MM.1S (cell line): ENCODE measurements at regions not wholly inside any gene's neighbourhood (a gene's known extent, or its start where the extent isn't known, plus 50 kb on each side); places are given as distances from the start of the nearest gene placed in this dataset.

Experiments used
- DNase-seq: peaks from one replicate; pipeline ENCODE4 v3.0.0-alpha.2; 2015
- H2AFZ ChIP-seq: fragments of 300-600 bp; sonication (generic); 2 replicates; pipeline ENCODE4 v1.6.0; 2016; ENCODE audit warnings: antibody characterized with exemption, low read length
- H3F3A ChIP-seq: fragments of 300-600 bp; sonication (generic); 2 replicates; pipeline ENCODE4 v1.6.1; 2016; ENCODE audit warnings: mild to moderate bottlenecking, antibody characterized with exemption, low read length, moderate library complexity, mixed read lengths; ENCODE audit not compliant: insufficient read depth
- H3K27ac ChIP-seq: fragments of 300-600 bp; sonication (generic); 2 replicates; pipeline ENCODE4 v1.5.1; 2016; ENCODE audit warnings: mild to moderate bottlenecking, low read length
- H3K27me3 ChIP-seq: fragments of 300-600 bp; sonication (generic); replicated peaks from 2 replicates; pipeline ENCODE4 v1.6.0; 2016; ENCODE audit warnings: low read length; ENCODE audit not compliant: insufficient read depth
- H3K36me3 ChIP-seq: fragments of 300-600 bp; sonication (generic); replicated peaks from 2 replicates; pipeline ENCODE4 v1.6.1; 2016; ENCODE audit warnings: mild to moderate bottlenecking, low read length, mixed read lengths; ENCODE audit not compliant: insufficient read depth
- H3K4me1 ChIP-seq: fragments of 300-600 bp; sonication (generic); 2 replicates; pipeline ENCODE4 v1.6.1; 2016; ENCODE audit warnings: low read length, mixed read lengths
- H3K4me2 ChIP-seq: fragments of 300-600 bp; sonication (generic); 2 replicates; pipeline ENCODE4 v1.6.0; 2016; ENCODE audit warnings: low read depth, low read length
- H3K4me3 ChIP-seq: fragments of 300-600 bp; sonication (generic); 2 replicates; pipeline ENCODE4 v1.5.1; 2016; ENCODE audit warnings: low read length, mixed read lengths
- H3K79me2 ChIP-seq: fragments of 300-600 bp; sonication (generic); 2 replicates; pipeline ENCODE4 v1.6.1; 2016; ENCODE audit warnings: mixed run types, low read length, mixed read lengths
- H3K9ac ChIP-seq: fragments of 300-600 bp; sonication (generic); 2 replicates; pipeline ENCODE4 v1.6.1; 2016; ENCODE audit warnings: low read length, mixed read lengths
- H3K9me2 ChIP-seq: fragments of 300-600 bp; sonication (generic); replicated peaks from 2 replicates; pipeline ENCODE4 v1.6.1; 2016; ENCODE audit warnings: mild to moderate bottlenecking, low read length, mixed read lengths; ENCODE audit not compliant: insufficient read depth
- H3K9me3 ChIP-seq: fragments of 300-600 bp; sonication (generic); replicated peaks from 2 replicates; pipeline ENCODE4 v1.6.1; 2016; ENCODE audit warnings: mild to moderate bottlenecking, low read length, mixed read lengths; ENCODE audit not compliant: insufficient read depth
- H4K20me1 ChIP-seq: fragments of 300-600 bp; sonication (generic); 2 replicates; pipeline ENCODE4 v1.6.1; 2016; ENCODE audit warnings: mild to moderate bottlenecking, low read length, moderate library complexity, mixed read lengths; ENCODE audit not compliant: insufficient read depth
- EZH2 ChIP-seq: fragments of 300-600 bp; sonication (generic); optimal IDR thresholded peaks from 2 replicates; pipeline ENCODE3; 2017; ENCODE audit warnings: low read depth, mild to moderate bottlenecking, antibody characterized with exemption, low read length, mixed read lengths
- EZH2phosphoT487 ChIP-seq: fragments of 300-600 bp; sonication (generic); IDR thresholded peaks from 2 replicates; pipeline ENCODE4 v1.6.1; 2018; ENCODE audit warnings: antibody characterized with exemption, low read length
- TF ChIP-seq, protein P1 (sequence below): fragments of 300-600 bp; sonication (generic); IDR thresholded peaks from 2 replicates; pipeline ENCODE4 v1.5.1; 2016; ENCODE audit warnings: antibody characterized with exemption, low read length, mixed read lengths

DNA sequence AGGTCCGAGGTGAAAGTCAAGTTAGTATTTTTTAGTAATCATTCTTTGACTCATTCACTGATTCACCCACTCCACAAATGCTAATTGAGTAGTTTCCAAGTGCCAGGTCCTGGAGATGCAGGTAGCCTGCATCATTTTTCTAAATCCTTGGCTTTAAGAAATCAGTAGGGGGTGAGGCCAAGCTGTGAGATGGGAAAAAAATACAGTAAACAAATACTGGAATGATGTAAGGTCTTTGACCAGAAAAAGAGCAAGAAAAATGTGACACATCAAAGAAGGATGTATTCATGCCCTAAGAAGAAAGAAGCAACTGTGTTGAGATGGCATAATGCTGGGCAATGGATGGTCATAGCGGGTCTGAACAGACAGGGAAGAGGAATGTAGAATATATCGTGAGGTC, 1386.6 kb downstream of the PCDH7 start:
- Histone ChIP-seq H3K4me1 (no peaks in the 10 kb centered on the region), H3K4me3 (no peak overlapping the region), H2AFZ (no peak overlapping the region), H3K9me2 (no peaks in the 10 kb centered on the region), H3K4me2 (no peak overlapping the region), H4K20me1 (no peaks in the 10 kb centered on the region), H3K9me3 (no peaks in the 10 kb centered on the region), H3K27me3 (no peaks in the 10 kb centered on the region), H3F3A (no peaks in the 10 kb centered on the region), H3K9ac (no peak overlapping the region), H3K79me2 (no peaks in the 10 kb centered on the region), H3K27ac (no peak overlapping the region), H3K36me3 (no peaks in the 10 kb centered on the region; the same call in 1 of the 2 replicates)
- no peak for TF ChIP-seq EZH2
- TF ChIP-seq EZH2phosphoT487, result no peak
- TF ChIP-seq, protein P1, sequence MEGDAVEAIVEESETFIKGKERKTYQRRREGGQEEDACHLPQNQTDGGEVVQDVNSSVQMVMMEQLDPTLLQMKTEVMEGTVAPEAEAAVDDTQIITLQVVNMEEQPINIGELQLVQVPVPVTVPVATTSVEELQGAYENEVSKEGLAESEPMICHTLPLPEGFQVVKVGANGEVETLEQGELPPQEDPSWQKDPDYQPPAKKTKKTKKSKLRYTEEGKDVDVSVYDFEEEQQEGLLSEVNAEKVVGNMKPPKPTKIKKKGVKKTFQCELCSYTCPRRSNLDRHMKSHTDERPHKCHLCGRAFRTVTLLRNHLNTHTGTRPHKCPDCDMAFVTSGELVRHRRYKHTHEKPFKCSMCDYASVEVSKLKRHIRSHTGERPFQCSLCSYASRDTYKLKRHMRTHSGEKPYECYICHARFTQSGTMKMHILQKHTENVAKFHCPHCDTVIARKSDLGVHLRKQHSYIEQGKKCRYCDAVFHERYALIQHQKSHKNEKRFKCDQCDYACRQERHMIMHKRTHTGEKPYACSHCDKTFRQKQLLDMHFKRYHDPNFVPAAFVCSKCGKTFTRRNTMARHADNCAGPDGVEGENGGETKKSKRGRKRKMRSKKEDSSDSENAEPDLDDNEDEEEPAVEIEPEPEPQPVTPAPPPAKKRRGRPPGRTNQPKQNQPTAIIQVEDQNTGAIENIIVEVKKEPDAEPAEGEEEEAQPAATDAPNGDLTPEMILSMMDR, result no peak
- DNase-seq, result no peak

- H3K9me2 ChIP-seq, result no peaks in the 10 kb centered on the region
- H3F3A ChIP-seq, result no peaks in the 10 kb centered on the region
- H3K79me2 ChIP-seq, result no peaks in the 10 kb centered on the region
- no peaks in the 10 kb centered on the region for H3K27me3 ChIP-seq
- no peaks in the 10 kb centered on the region for H3K4me1 ChIP-seq
- no peaks in the 10 kb centered on the region; the same call in 1 of the 2 replicates for H3K36me3 ChIP-seq
- no peak overlapping the region for H2AFZ ChIP-seq
- H3K4me2 ChIP-seq, result no peak overlapping the region
- no peak overlapping the region for H3K9ac ChIP-seq
- no peaks in the 10 kb centered on the region for H4K20me1 ChIP-seq
- TF ChIP-seq EZH2 (no peak), EZH2phosphoT487 (no peak)
- TF ChIP-seq, protein P1, result no peak
- no peaks in the 10 kb centered on the region for H3K9me3 ChIP-seq
- no peak overlapping the region for H3K4me3 ChIP-seq
- no peak for DNase-seq
- H3K27ac ChIP-seq, result no peak overlapping the region
These were observed 1392.7 kb downstream of the PCDH7 start for GRCh38 chr4:32112891-32113290.

GRCh38 chr4:32117693-32118092, 1397.5 kb downstream of the PCDH7 start:
- no peak for DNase-seq
- Histone ChIP-seq H2AFZ (no peak overlapping the region), H3K27me3 (no peaks in the 10 kb centered on the region), H4K20me1 (no peaks in the 10 kb centered on the region), H3K4me1 (no peaks in the 10 kb centered on the region), H3K9me3 (no peaks in the 10 kb centered on the region), H3F3A (no peaks in the 10 kb centered on the region), H3K36me3 (no peaks in the 10 kb centered on the region), H3K9me2 (no peaks in the 10 kb centered on the region), H3K27ac (no peak overlapping the region), H3K79me2 (no peaks in the 10 kb centered on the region), H3K4me3 (no peak overlapping the region), H3K4me2 (no peak overlapping the region), H3K9ac (no peak overlapping the region)
- TF ChIP-seq EZH2 (no peak), EZH2phosphoT487 (no peak)
- TF ChIP-seq, protein P1, result no peak
